ENCODE measurements at regions not wholly inside any gene's neighbourhood (a gene's known extent, or its start where the extent isn't known, plus 50 kb on each side); places are given as distances from the start of the nearest gene placed in this dataset.

DNA sequence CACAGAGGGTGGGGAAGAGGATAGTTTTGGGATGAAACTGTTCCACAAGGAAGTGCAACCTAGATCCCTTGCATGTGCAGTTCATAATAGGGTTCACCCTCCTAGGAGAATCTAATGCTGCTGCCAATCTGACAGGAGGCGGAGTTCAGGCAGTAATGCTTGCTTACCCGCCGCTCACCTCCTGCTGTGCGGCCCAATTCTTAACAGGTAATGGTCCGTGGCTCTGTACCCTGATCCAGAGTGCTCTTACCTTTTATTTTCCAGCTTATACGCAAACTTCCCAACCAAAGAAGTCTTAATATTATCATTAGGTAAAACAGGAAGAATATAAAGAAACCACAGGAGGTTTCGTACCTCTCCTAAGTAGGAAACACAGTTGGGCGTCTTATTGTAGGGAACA, 82.7 kb upstream of the CD302 start:
- CTCF ChIA-PET = no interaction called here

More for the DNA sequence above, 82.7 kb upstream of the CD302 start:
- H3K18ac ChIP-seq (ENCODE audit: low read depth, low read length) = no peak overlapping the region
- no peak for DNase-seq
- in situ Hi-C loops (cut with MboI; ENCODE audit: low sequenced_read_pairs) (no loop called here), intact Hi-C loops (cut with micrococcal nuclease) (no loop called here), dilution Hi-C loops (cut with HindIII; ENCODE audit: low sequenced_read_pairs, unreplicated experiment) (no loop called here)
- no peak overlapping the region for H3K4ac ChIP-seq (ENCODE audit: low read depth, low read length)
- H2AK5ac ChIP-seq (ENCODE audit: low read depth, low read length) = no peak overlapping the region
- no peak overlapping the region for H2AFZ ChIP-seq (replicated peaks; ENCODE audit: low read length, poor library complexity)
- WGBS, 2 experiments (ENCODE audit: extremely low coverage in 2 of 2, insufficient read length in 1 of 2) = 100% methylated on average over 1 of the region's 8 CpGs; no CpG with 5 or more reads in 1 of the 2 experiments
- H2AK9ac ChIP-seq (replicated peaks; ENCODE audit: low read depth, low read length, poor library complexity) = no peak overlapping the region
- no peaks in the 10 kb centered on the region for H3K9me3 ChIP-seq (ENCODE audit: control insufficient read depth, insufficient read depth, low read length)
- no peak overlapping the region for H3K27ac ChIP-seq (ENCODE audit: insufficient read depth, low read length)
- no peak overlapping the region for H3K9ac ChIP-seq (ENCODE audit: low read depth, low read length)
- no peak overlapping the region for H3K4me3 ChIP-seq (ENCODE audit: insufficient read depth, low read depth, low read length)
- H2BK120ac ChIP-seq (ENCODE audit: low read depth, low read length) = no peak overlapping the region
- no peak overlapping the region for H3K4me2 ChIP-seq (ENCODE audit: low read depth, low read length)
- no peak overlapping the region for H4K91ac ChIP-seq (ENCODE audit: insufficient read depth, low read depth, low read length)
- TF ChIP-seq POLR2A (IDR thresholded peaks at IDR 0.05; ENCODE audit: low read depth, low read length) = no peak
- TF ChIP-seq, protein P1, sequence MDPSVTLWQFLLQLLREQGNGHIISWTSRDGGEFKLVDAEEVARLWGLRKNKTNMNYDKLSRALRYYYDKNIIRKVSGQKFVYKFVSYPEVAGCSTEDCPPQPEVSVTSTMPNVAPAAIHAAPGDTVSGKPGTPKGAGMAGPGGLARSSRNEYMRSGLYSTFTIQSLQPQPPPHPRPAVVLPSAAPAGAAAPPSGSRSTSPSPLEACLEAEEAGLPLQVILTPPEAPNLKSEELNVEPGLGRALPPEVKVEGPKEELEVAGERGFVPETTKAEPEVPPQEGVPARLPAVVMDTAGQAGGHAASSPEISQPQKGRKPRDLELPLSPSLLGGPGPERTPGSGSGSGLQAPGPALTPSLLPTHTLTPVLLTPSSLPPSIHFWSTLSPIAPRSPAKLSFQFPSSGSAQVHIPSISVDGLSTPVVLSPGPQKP (IDR thresholded peaks at IDR 0.05; ENCODE audit: borderline replicate concordance, low read depth, low read length) = no peak
- TF ChIP-seq FOS (IDR thresholded peaks at IDR 0.05; ENCODE audit: low read depth, low read length) = no peak
- TF ChIP-seq MXI1 (IDR thresholded peaks at IDR 0.05; ENCODE audit: borderline replicate concordance, low read depth, low read length) = no peak
- no peak for TF ChIP-seq CEBPB (IDR thresholded peaks at IDR 0.05; ENCODE audit: low read depth, low read length)
- TF ChIP-seq NFE2L2 (IDR thresholded peaks at IDR 0.05; ENCODE audit: low read depth, low read length) = no peak
- no peak for TF ChIP-seq RFX5 (IDR thresholded peaks at IDR 0.05; ENCODE audit: low read depth, low read length)
- TF ChIP-seq RCOR1 (IDR thresholded peaks at IDR 0.05; ENCODE audit: insufficient replicate concordance, low read length) = no peak
- TF ChIP-seq, protein P2, sequence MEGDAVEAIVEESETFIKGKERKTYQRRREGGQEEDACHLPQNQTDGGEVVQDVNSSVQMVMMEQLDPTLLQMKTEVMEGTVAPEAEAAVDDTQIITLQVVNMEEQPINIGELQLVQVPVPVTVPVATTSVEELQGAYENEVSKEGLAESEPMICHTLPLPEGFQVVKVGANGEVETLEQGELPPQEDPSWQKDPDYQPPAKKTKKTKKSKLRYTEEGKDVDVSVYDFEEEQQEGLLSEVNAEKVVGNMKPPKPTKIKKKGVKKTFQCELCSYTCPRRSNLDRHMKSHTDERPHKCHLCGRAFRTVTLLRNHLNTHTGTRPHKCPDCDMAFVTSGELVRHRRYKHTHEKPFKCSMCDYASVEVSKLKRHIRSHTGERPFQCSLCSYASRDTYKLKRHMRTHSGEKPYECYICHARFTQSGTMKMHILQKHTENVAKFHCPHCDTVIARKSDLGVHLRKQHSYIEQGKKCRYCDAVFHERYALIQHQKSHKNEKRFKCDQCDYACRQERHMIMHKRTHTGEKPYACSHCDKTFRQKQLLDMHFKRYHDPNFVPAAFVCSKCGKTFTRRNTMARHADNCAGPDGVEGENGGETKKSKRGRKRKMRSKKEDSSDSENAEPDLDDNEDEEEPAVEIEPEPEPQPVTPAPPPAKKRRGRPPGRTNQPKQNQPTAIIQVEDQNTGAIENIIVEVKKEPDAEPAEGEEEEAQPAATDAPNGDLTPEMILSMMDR (conservative IDR thresholded peaks at IDR 0.05; ENCODE audit: low read depth, low read length) = no peak
- TF ChIP-seq BHLHE40 (IDR thresholded peaks at IDR 0.05; ENCODE audit: low read depth, low read length) = no peak
- TF ChIP-seq, protein P3, sequence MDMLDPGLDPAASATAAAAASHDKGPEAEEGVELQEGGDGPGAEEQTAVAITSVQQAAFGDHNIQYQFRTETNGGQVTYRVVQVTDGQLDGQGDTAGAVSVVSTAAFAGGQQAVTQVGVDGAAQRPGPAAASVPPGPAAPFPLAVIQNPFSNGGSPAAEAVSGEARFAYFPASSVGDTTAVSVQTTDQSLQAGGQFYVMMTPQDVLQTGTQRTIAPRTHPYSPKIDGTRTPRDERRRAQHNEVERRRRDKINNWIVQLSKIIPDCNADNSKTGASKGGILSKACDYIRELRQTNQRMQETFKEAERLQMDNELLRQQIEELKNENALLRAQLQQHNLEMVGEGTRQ (IDR thresholded peaks at IDR 0.05; ENCODE audit: low read depth, low read length) = no peak
- no peak for TF ChIP-seq CHD1 (IDR thresholded peaks at IDR 0.05; ENCODE audit: low read depth, low read length)
- no peak for TF ChIP-seq RAD21 (IDR thresholded peaks at IDR 0.05; ENCODE audit: low read length)
- H4K8ac ChIP-seq (ENCODE audit: low read depth in 2 of 2, low read length in 2 of 2) = no peak overlapping the region
- no peak overlapping the region for H2BK5ac ChIP-seq (ENCODE audit: low read depth, low read length, poor library complexity, severe bottlenecking)
- POLR2A ChIA-PET (ENCODE audit: unreplicated experiment) = no interaction called here
- no peaks in the 10 kb centered on the region for H3K4me1 ChIP-seq (ENCODE audit: control insufficient read depth, insufficient read depth, low read length)
- H3K23ac ChIP-seq (ENCODE audit: low read depth, low read length) = no peak overlapping the region
- no peaks in the 10 kb centered on the region for H3K9me1 ChIP-seq (ENCODE audit: insufficient read depth, low read length)
- H4K20me1 ChIP-seq (ENCODE audit: insufficient read depth, low read length) = no peaks in the 10 kb centered on the region
- H3K79me1 ChIP-seq (ENCODE audit: low read depth in 1 of 2, low read length in 2 of 2) = no peaks in the 10 kb centered on the region
- no peaks in the 10 kb centered on the region for H3K36me3 ChIP-seq (ENCODE audit: control insufficient read depth, insufficient read depth, low read length)
- H3K14ac ChIP-seq (replicated peaks; ENCODE audit: low read depth, low read length) = no peak overlapping the region
- H4K5ac ChIP-seq (ENCODE audit: low read depth, low read length) = no peak overlapping the region
- H3K27me3 ChIP-seq (ENCODE audit: control insufficient read depth, insufficient read depth, low read length) = peaks cover 11% of the 10 kb centered on the region
- no peak overlapping the region for H2BK15ac ChIP-seq (ENCODE audit: low read depth, low read length)
- no peak overlapping the region for H3K56ac ChIP-seq (ENCODE audit: extremely low read depth, insufficient read depth, low read length)
- no peak for ATAC-seq (ENCODE audit: low read depth)
- no peak overlapping the region for H2BK20ac ChIP-seq (ENCODE audit: low read depth, low read length)
- no TSS peak for BruUV-seq (replicated peaks)

All from IMR-90 (cell line).